H1 (cell line): ENCODE measurements at regions not wholly inside any gene's neighbourhood (a gene's known extent, or its start where the extent isn't known, plus 50 kb on each side); places are given as distances from the start of the nearest gene placed in this dataset.
"Not testable (repeated sequence)": the region's sequence is repeated elsewhere in the genome, so short reads cannot be mapped to it uniquely, and the experiment has no call there.

Experiments used
- CTCF ChIA-PET: fragments of 300-600 bp; sonication (Branson Sonifier 250); formaldehyde crosslinking; loops from one replicate; lab custom pipeline; 2021; ENCODE audit not compliant: partially characterized antibody; lab: Charles Lee
- POLR2A ChIA-PET: fragments of 300-600 bp; sonication (Branson Sonifier 250); formaldehyde crosslinking; loops from one replicate; lab custom pipeline; 2021; ENCODE audit warnings: inconsistent platforms; ENCODE audit not compliant: partially characterized antibody; lab: Charles Lee
- DNase-seq, 2 experiments: peaks; one replicate each; pipeline versions ENCODE4 v3.0.0 to v3.0.0-alpha.2; 2010 to 2022; ENCODE audit warnings: low spot score in 2 of 2, low read depth in 1 of 2, mixed read lengths in 1 of 2
- FAIRE-seq: peaks from 2 replicates; lab custom pipeline; 2011; peaks lifted over from hg19 to GRCh38; lab: Jason Lieb, UNC
- H2AFZ ChIP-seq: 2 replicates; pipeline ENCODE4 v1.8.1; 2012; ENCODE audit warnings: low read length, inconsistent platforms
- H2AK5ac ChIP-seq: 2 replicates; pipeline ENCODE4 v1.6.1; 2013; ENCODE audit warnings: low read depth, low read length
- H2BK120ac ChIP-seq: replicated peaks from 2 replicates; pipeline ENCODE3; 2013; ENCODE audit warnings: low read depth, low read length, inconsistent platforms
- H2BK12ac ChIP-seq: 2 replicates; pipeline ENCODE4 v1.6.1; 2013; ENCODE audit warnings: low read depth, low read length
- H2BK15ac ChIP-seq: 2 replicates; pipeline ENCODE4 v1.6.1; 2013; ENCODE audit warnings: low read length
- H2BK20ac ChIP-seq: 2 replicates; pipeline ENCODE4 v1.6.1; 2013; ENCODE audit warnings: low read length
- H2BK5ac ChIP-seq: 2 replicates; pipeline ENCODE4 v1.6.1; 2013; ENCODE audit warnings: low read depth, low read length
- H3K14ac ChIP-seq: 2 replicates; pipeline ENCODE4 v1.6.1; 2013; ENCODE audit warnings: inconsistent platforms; ENCODE audit not compliant: insufficient read length
- H3K18ac ChIP-seq: 2 replicates; pipeline ENCODE4 v1.6.1; 2013; ENCODE audit warnings: low read length; ENCODE audit errors: extremely low read depth
- H3K23ac ChIP-seq: 2 replicates; pipeline ENCODE4 v1.6.1; 2013; ENCODE audit warnings: inconsistent platforms; ENCODE audit not compliant: insufficient read length
- H3K23me2 ChIP-seq: 2 replicates; pipeline ENCODE4 v1.6.1; 2013; ENCODE audit warnings: low read depth, low read length
- H3K27ac ChIP-seq: 2 replicates; pipeline ENCODE4 v1.6.1; 2011; ENCODE audit warnings: low read depth, low read length, inconsistent platforms
- H3K27me3 ChIP-seq, 4 experiments: replicated peaks in 1 of 4; 1 replicate in 1 of 4; 2 replicates in 3 of 4; pipeline versions ENCODE4 v1.6.1 to v1.8.1; 2011 to 2013; ENCODE audit warnings: low read length in 3 of 4, mild to moderate bottlenecking in 3 of 4, inconsistent platforms in 2 of 4, mixed read lengths in 2 of 4, moderate library complexity in 1 of 4; ENCODE audit not compliant: control insufficient read depth in 3 of 4, insufficient read depth in 3 of 4; ENCODE audit errors: extremely low read depth in 1 of 4
- H3K36me3 ChIP-seq, 4 experiments: 2 replicates each; pipeline versions ENCODE4 v1.6.1 to v1.8.1; 2011 to 2013; ENCODE audit warnings: mild to moderate bottlenecking in 4 of 4, low read length in 3 of 4, moderate library complexity in 2 of 4, control low read depth in 1 of 4, inconsistent platforms in 1 of 4; ENCODE audit not compliant: insufficient read depth in 4 of 4, control insufficient read depth in 2 of 4
- H3K4ac ChIP-seq: replicated peaks from 2 replicates; pipeline ENCODE3; 2013; ENCODE audit warnings: low read length, low read depth, mixed read lengths, inconsistent platforms; ENCODE audit not compliant: insufficient read length
- H3K4me1 ChIP-seq, 4 experiments: replicated peaks in 1 of 4; 1 replicate in 1 of 4; 2 replicates in 3 of 4; pipeline versions ENCODE4 v1.6.1 to v1.8.1; 2011 to 2013; ENCODE audit warnings: low read length in 3 of 4, inconsistent platforms in 2 of 4, mixed read lengths in 1 of 4; ENCODE audit not compliant: insufficient read depth in 4 of 4, control insufficient read depth in 3 of 4
- H3K4me2 ChIP-seq, 2 experiments: 2 replicates each; pipeline versions ENCODE4 v1.6.1 to v1.8.1; 2011 to 2013; ENCODE audit warnings: low read depth in 2 of 2, low read length in 2 of 2, control low read depth in 1 of 2, inconsistent platforms in 1 of 2, mild to moderate bottlenecking in 1 of 2; ENCODE audit not compliant: insufficient read depth in 1 of 2
- H3K4me3 ChIP-seq, 4 experiments: fragments of 200-600, 300-600 bp in 1 of 4; sonication (generic), shearing (Covaris generic), sonication (Bioruptor Twin) in 1 of 4; 2 replicates each; pipeline versions ENCODE4 v1.5.1 to v1.8.1; 2011 to 2016; ENCODE audit warnings: low read length in 4 of 4, low read depth in 3 of 4, control low read depth in 2 of 4, inconsistent platforms in 2 of 4, mild to moderate bottlenecking in 2 of 4, mixed read lengths in 1 of 4, moderate library complexity in 1 of 4; ENCODE audit not compliant: insufficient read depth in 2 of 4; ENCODE audit errors: extremely low read depth in 1 of 4
- H3K56ac ChIP-seq: replicated peaks from 2 replicates; pipeline ENCODE3; 2013; ENCODE audit warnings: low read depth, mild to moderate bottlenecking, mixed read lengths, low read length, inconsistent platforms; ENCODE audit not compliant: insufficient read length
- H3K79me1 ChIP-seq: 2 replicates; pipeline ENCODE4 v1.6.1; 2013; ENCODE audit warnings: low read depth, low read length, control low read depth
- H3K79me2 ChIP-seq, 2 experiments: 2 replicates each; pipeline versions ENCODE4 v1.6.1 to v1.8.1; 2012 to 2013; ENCODE audit warnings: low read length in 2 of 2, mild to moderate bottlenecking in 2 of 2, inconsistent platforms in 1 of 2; ENCODE audit not compliant: insufficient read depth in 2 of 2, control insufficient read depth in 1 of 2
- H3K9ac ChIP-seq, 4 experiments: replicated peaks in 1 of 4; 1 replicate in 1 of 4; 2 replicates in 3 of 4; pipeline versions ENCODE4 v1.6.1 to v1.8.1; 2011 to 2013; ENCODE audit warnings: low read depth in 3 of 4, low read length in 3 of 4, control low read depth in 2 of 4, mild to moderate bottlenecking in 2 of 4, moderate library complexity in 2 of 4, inconsistent platforms in 1 of 4; ENCODE audit errors: extremely low read depth in 1 of 4
- H3K9me3 ChIP-seq, 2 experiments: 2 replicates each; pipeline versions ENCODE4 v1.6.1 to v1.8.1; 2012 to 2013; ENCODE audit warnings: mild to moderate bottlenecking in 2 of 2, moderate library complexity in 2 of 2, control low read depth in 1 of 2, inconsistent platforms in 1 of 2, low read depth in 1 of 2, low read length in 1 of 2, mixed read lengths in 1 of 2; ENCODE audit not compliant: insufficient read depth in 2 of 2
- H4K20me1 ChIP-seq, 2 experiments: replicated peaks in 1 of 2; 2 replicates each; pipeline versions ENCODE3 to v1.8.1; 2011 to 2013; ENCODE audit warnings: inconsistent platforms in 2 of 2, low read length in 2 of 2, mild to moderate bottlenecking in 1 of 2; ENCODE audit not compliant: insufficient read depth in 2 of 2, control insufficient read depth in 1 of 2
- H4K5ac ChIP-seq: 2 replicates; pipeline ENCODE4 v1.6.1; 2013; ENCODE audit warnings: low read length, low read depth, mixed read lengths, inconsistent platforms; ENCODE audit not compliant: insufficient read length
- H4K8ac ChIP-seq: 2 replicates; pipeline ENCODE4 v1.8.0; 2013; ENCODE audit warnings: mild to moderate bottlenecking, moderate library complexity, low read length, inconsistent platforms; ENCODE audit not compliant: insufficient read depth; ENCODE audit errors: extremely low read depth
- H4K91ac ChIP-seq: replicated peaks from 2 replicates; pipeline ENCODE3; 2013; ENCODE audit warnings: low read length, mixed read lengths, inconsistent platforms; ENCODE audit not compliant: insufficient read length
- WGBS, 2 experiments: shearing (Covaris generic) in 1 of 2; methylation state at CpG; one replicate each; pipeline versions ENCODE4 v1.1.6 to v1.1.7; 2013 to 2015; ENCODE audit warnings: low lambda C conversion rate in 2 of 2, mixed read lengths in 2 of 2, inconsistent platforms in 1 of 2, low coverage in 1 of 2, missing lambda C conversion rate in 1 of 2; ENCODE audit not compliant: insufficient replicate concordance in 2 of 2, insufficient coverage in 1 of 2, insufficient read length in 1 of 2; ENCODE audit errors: extremely low coverage in 1 of 2, missing lambda C conversion rate in 1 of 2; 5-methylcytosine and 5-hydroxymethylcytosine counted together

DNA sequence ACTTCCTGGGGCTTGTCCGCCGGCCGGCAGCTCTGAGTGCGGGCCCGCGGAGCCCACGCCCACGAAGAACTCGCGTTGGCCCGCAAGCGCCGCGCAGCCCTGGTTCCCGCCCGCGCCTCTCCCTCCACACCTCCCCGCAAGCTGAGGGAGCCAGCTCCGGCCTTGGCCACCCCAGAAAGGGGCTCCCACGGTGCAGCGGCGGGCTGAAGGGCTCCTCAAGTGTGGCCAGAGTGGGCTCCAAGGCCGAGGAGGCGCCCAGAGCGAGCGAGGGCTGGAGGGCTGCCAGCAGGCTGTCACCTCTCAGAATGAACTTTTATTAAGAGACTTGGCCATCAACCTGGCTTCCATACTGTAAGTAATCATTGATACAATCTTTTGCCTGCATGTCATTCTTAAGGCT, 923.9 kb downstream of the SOCS6 start:
- H3K56ac ChIP-seq, CTCF ChIA-PET, DNase-seq, H3K79me1 ChIP-seq, H3K23ac ChIP-seq, H4K91ac ChIP-seq, H3K14ac ChIP-seq, POLR2A ChIA-PET, H2BK20ac ChIP-seq, H2BK120ac ChIP-seq, H2BK5ac ChIP-seq, H3K27me3 ChIP-seq, H4K8ac ChIP-seq, H4K5ac ChIP-seq, H3K36me3 ChIP-seq, H3K27ac ChIP-seq, H2AFZ ChIP-seq, H4K20me1 ChIP-seq, H3K9ac ChIP-seq, H2AK5ac ChIP-seq, H3K18ac ChIP-seq, H3K79me2 ChIP-seq, H3K4me2 ChIP-seq, H2BK15ac ChIP-seq, H2BK12ac ChIP-seq, H3K4me1 ChIP-seq, H3K23me2 ChIP-seq, FAIRE-seq, H3K4ac ChIP-seq: not testable (repeated sequence)
- 84% methylated on average over 8 of the region's 26 CpGs; no CpG with 5 or more reads in 1 of the 2 experiments for WGBS, 2 experiments
- H3K9me3 ChIP-seq, result peaks cover 38 to 69% of the 10 kb centered on the region in 2 experiments
- peak overlapping the region in 1 of 4 experiments; percentile 4; a peak in 1 of 8 replicates for H3K4me3 ChIP-seq
